AG04450 (cell line): ENCODE measurements at regions not wholly inside any gene's neighbourhood (a gene's known extent, or its start where the extent isn't known, plus 50 kb on each side); places are given as distances from the start of the nearest gene placed in this dataset.

ENCODE experiments used
- CTCF ChIA-PET: fragments of 300-600, 350-600 bp; formaldehyde crosslinking; extraction: SDS; loops from one replicate; lab custom pipeline; 2022; ENCODE audit warnings: antibody characterized with exemption, inconsistent platforms; lab: Charles Lee
- POLR2A ChIA-PET: fragments of 350-600 bp; formaldehyde crosslinking; extraction: SDS; loops from one replicate; lab custom pipeline; 2021; ENCODE audit warnings: antibody characterized with exemption, inconsistent platforms; lab: Yijun Ruan, JAX
- DNase-seq: peaks from one replicate; pipeline ENCODE4 v3.0.0-alpha.2; 2011; ENCODE audit warnings: low read depth, low spot score
- H3K27ac ChIP-seq: one replicate; pipeline ENCODE4 v1.5.1; 2012; ENCODE audit warnings: low read depth, low read length, control low read depth
- H3K27me3 ChIP-seq: one replicate; pipeline ENCODE4 v1.6.0; 2012; ENCODE audit warnings: low read length; ENCODE audit not compliant: control insufficient read depth, insufficient read depth
- H3K4me3 ChIP-seq: 2 replicates; pipeline ENCODE4 v1.5.1; 2011; ENCODE audit warnings: mild to moderate bottlenecking, low read depth, low read length, control low read depth
- H3K9me3 ChIP-seq: 2 replicates; pipeline ENCODE4 v1.5.1; 2012; ENCODE audit warnings: low read length; ENCODE audit not compliant: control insufficient read depth, insufficient read depth
- CTCF ChIP-seq: IDR thresholded peaks from 2 replicates; pipeline ENCODE4 v1.5.1; 2011; ENCODE audit warnings: low read depth, low read length, control low read depth, inconsistent platforms

GRCh38 chr14:101273091-101273490 is 288.2 kb upstream of the DIO3 start:
- H3K9me3 ChIP-seq: no peaks in the 10 kb centered on the region
- TF ChIP-seq CTCF: no peak
- ChIA-PET CTCF (no interaction called here), POLR2A (no interaction called here)
- no peak overlapping the region for H3K27ac ChIP-seq
- DNase-seq: no peak
- H3K4me3 ChIP-seq: no peak overlapping the region
- no peaks in the 10 kb centered on the region for H3K27me3 ChIP-seq

GRCh38 chr14:101276309-101277091 is 284.8 kb upstream of the DIO3 start:
- Histone ChIP-seq H3K27ac (no peak overlapping the region), H3K4me3 (no peak overlapping the region), H3K9me3 (no peaks in the 10 kb centered on the region), H3K27me3 (no peaks in the 10 kb centered on the region)
- TF ChIP-seq CTCF: no peak
- no peak for DNase-seq
- CTCF ChIA-PET: no interaction called here
- POLR2A ChIA-PET: no interaction called here

- TF ChIP-seq CTCF: no peak
- ChIA-PET CTCF (no interaction called here), POLR2A (no interaction called here)
Observed at GRCh38 chr14:101282418-101282817, 278.9 kb upstream of the DIO3 start.

GRCh38 chr14:101284711-101285110 is 276.6 kb upstream of the DIO3 start:
- no peak for DNase-seq
- Histone ChIP-seq H3K27me3 (peaks cover 8% of the 10 kb centered on the region), H3K4me3 (no peak overlapping the region), H3K9me3 (no peaks in the 10 kb centered on the region), H3K27ac (no peak overlapping the region)
- POLR2A ChIA-PET: no interaction called here
- TF ChIP-seq CTCF: no peak
- CTCF ChIA-PET: no interaction called here

More at GRCh38 chr14:101282418-101282817, 278.9 kb upstream of the DIO3 start:
- Histone ChIP-seq H3K4me3 (no peak overlapping the region), H3K27ac (no peak overlapping the region), H3K27me3 (peaks cover 8% of the 10 kb centered on the region), H3K9me3 (no peaks in the 10 kb centered on the region)
- DNase-seq: no peak

- H3K4me3 ChIP-seq: no peak overlapping the region
- CTCF ChIA-PET: no interaction called here
- peaks cover 8% of the 10 kb centered on the region for H3K27me3 ChIP-seq
- TF ChIP-seq CTCF: no peak
- POLR2A ChIA-PET: no interaction called here
- DNase-seq: no peak
- H3K9me3 ChIP-seq: no peaks in the 10 kb centered on the region
- no peak overlapping the region for H3K27ac ChIP-seq
Observed at GRCh38 chr14:101286271-101287018, 274.9 kb upstream of the DIO3 start.
